GM10266 (cell line): ENCODE measurements at regions not wholly inside any gene's neighbourhood (a gene's known extent, or its start where the extent isn't known, plus 50 kb on each side); places are given as distances from the start of the nearest gene placed in this dataset.

ENCODE experiments used
- DNase-seq: peaks from one replicate; pipeline ENCODE4 v3.0.0; 2012; ENCODE audit errors: extremely low spot score
- CTCF ChIP-seq: IDR thresholded peaks from 2 replicates; pipeline ENCODE4 v1.5.1; 2012; ENCODE audit warnings: mild to moderate bottlenecking, low read depth; ENCODE audit not compliant: control insufficient read depth, insufficient read depth; ENCODE audit errors: missing control alignments

- TF ChIP-seq CTCF = no peak
- no peak for DNase-seq
Observed at GRCh38 chr7:128145191-128145590, 95.9 kb upstream of the LEP start.

DNA sequence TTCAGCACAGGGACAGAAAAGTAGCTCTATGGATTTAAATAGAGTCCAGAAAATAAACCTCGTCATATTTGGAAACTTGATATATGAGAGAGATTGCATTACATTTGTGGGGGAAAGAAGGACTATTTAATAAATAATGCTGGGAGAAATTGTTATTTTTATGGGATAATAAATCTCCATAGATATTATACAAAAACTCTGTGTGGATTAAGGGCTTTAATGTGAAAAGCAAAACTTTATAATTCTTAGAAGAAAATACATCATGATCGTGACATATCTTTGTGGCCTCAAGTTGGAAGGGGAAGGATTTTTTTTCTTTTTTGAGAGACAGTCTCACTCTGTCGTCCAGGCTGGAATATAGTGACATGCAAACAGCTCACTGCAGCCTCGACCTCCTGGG, 95.0 kb upstream of the LEP start:
- DNase-seq = no peak
- no peak for TF ChIP-seq CTCF

GRCh38 chr7:128148676-128149075, 92.4 kb upstream of the LEP start:
- no peak for TF ChIP-seq CTCF
- no peak for DNase-seq

GRCh38 chr7:128150223-128150865, 90.7 kb upstream of the LEP start:
- DNase-seq = no peak
- TF ChIP-seq CTCF = no peak

DNA sequence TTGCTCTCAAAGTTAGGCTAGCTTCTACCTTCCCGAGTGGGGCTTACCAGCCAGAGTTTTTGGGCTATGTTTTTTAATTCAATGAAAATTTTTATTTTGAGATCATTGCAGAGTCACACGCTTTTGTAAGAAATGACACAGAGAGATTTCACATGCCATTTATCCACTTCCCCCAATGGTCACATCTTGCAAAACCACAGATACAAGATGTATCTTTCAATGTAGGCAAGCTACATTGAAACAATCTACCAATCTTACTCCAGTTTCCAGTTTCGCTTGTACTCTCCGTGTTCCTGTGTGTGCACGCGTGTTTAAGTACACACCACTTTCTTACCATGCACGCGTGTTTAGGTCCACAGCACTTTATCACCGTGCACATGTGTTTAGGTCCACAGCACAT, 89.4 kb upstream of the LEP start:
- DNase-seq = no peak
- no peak for TF ChIP-seq CTCF

- TF ChIP-seq CTCF = no peak
- no peak for DNase-seq
Observed at GRCh38 chr7:128152721-128153120, 88.4 kb upstream of the LEP start.

DNA sequence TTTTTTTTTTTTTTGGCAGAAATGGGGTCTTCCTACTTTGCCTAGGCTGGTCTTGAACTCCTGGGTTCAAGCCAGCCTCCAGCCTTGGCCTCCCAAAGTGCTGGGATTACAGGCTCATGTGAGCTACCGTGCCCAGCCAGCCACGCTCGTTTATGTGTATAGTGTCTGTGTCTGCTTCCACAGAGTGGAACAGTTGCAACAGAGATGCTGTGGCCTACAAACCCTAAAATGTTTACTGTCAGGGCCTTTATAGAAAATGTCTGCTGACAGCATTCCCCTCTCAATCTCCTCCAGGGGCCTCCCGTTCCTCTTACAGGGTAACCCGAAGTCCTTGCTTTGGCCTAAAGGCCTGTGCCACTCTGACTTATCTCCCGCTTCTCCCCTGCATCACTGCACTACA, 87.6 kb upstream of the LEP start:
- no peak for DNase-seq
- no peak for TF ChIP-seq CTCF
